Mesenchymal stem cell (in vitro differentiated cells and primary cell): ENCODE measurements at regions not wholly inside any gene's neighbourhood (a gene's known extent, or its start where the extent isn't known, plus 50 kb on each side); places are given as distances from the start of the nearest gene placed in this dataset.

Source experiments
- DNase-seq: peaks from one replicate; pipeline ENCODE4 v3.0.0-alpha.2; 2013
- H2AFZ ChIP-seq: one replicate; pipeline ENCODE4 v1.6.1; 2013; ENCODE audit warnings: low read depth, mild to moderate bottlenecking, control low read depth, inconsistent platforms, low read length, moderate library complexity
- H2AK5ac ChIP-seq: 2 replicates; pipeline ENCODE4 v1.6.1; 2013; ENCODE audit warnings: low read length, moderate library complexity, mild to moderate bottlenecking, inconsistent platforms; ENCODE audit not compliant: severe bottlenecking
- H2BK120ac ChIP-seq: one replicate; pipeline ENCODE4 v1.6.1; 2013; ENCODE audit warnings: low read depth, mild to moderate bottlenecking, inconsistent platforms, low read length, moderate library complexity
- H2BK12ac ChIP-seq, 2 experiments: one replicate each; pipeline ENCODE4 v1.6.1; 2013; ENCODE audit warnings: inconsistent platforms in 2 of 2, low read length in 2 of 2, mild to moderate bottlenecking in 2 of 2, moderate library complexity in 2 of 2, control low read depth in 1 of 2
- H2BK15ac ChIP-seq: one replicate; pipeline ENCODE4 v1.6.1; 2013; ENCODE audit warnings: mild to moderate bottlenecking, low read depth, inconsistent platforms; ENCODE audit not compliant: poor library complexity, severe bottlenecking
- H2BK5ac ChIP-seq: 2 replicates; pipeline ENCODE4 v1.6.1; 2013; ENCODE audit warnings: low read depth, mild to moderate bottlenecking, low read length, control low read depth, inconsistent platforms; ENCODE audit not compliant: poor library complexity, severe bottlenecking
- H3K14ac ChIP-seq, 2 experiments: one replicate each; pipeline ENCODE4 v1.6.1; 2013; ENCODE audit warnings: inconsistent platforms in 2 of 2, low read length in 2 of 2, control low read depth in 1 of 2, mild to moderate bottlenecking in 1 of 2, moderate library complexity in 1 of 2
- H3K18ac ChIP-seq, 2 experiments: one replicate each; pipeline ENCODE4 v1.6.1; 2013; ENCODE audit warnings: inconsistent platforms in 2 of 2, low read length in 2 of 2, control low read depth in 1 of 2, low read depth in 1 of 2, mild to moderate bottlenecking in 1 of 2
- H3K23ac ChIP-seq, 2 experiments: one replicate each; pipeline ENCODE4 v1.6.1; 2013; ENCODE audit warnings: inconsistent platforms in 2 of 2, low read length in 2 of 2, mild to moderate bottlenecking in 2 of 2, moderate library complexity in 2 of 2, control low read depth in 1 of 2
- H3K27ac ChIP-seq: 2 replicates; pipeline ENCODE4 v1.5.1; 2013; ENCODE audit warnings: mild to moderate bottlenecking, moderate library complexity, low read length, control low read depth, inconsistent platforms; ENCODE audit not compliant: poor library complexity, severe bottlenecking
- H3K27me3 ChIP-seq, 2 experiments: 2 replicates each; pipeline versions ENCODE4 v1.6.1 to v1.7.0; 2013; ENCODE audit warnings: low read length in 2 of 2, mild to moderate bottlenecking in 2 of 2, moderate library complexity in 2 of 2, control low read depth in 1 of 2, inconsistent platforms in 1 of 2; ENCODE audit not compliant: control insufficient read depth in 1 of 2, insufficient read depth in 1 of 2
- H3K36me3 ChIP-seq, 2 experiments: 2 replicates each; pipeline versions ENCODE4 v1.6.1 to v1.7.0; 2013; ENCODE audit warnings: low read length in 2 of 2, control low read depth in 1 of 2, inconsistent platforms in 1 of 2, low read depth in 1 of 2, mild to moderate bottlenecking in 1 of 2; ENCODE audit not compliant: insufficient read depth in 2 of 2, control insufficient read depth in 1 of 2
- H3K4ac ChIP-seq, 2 experiments: one replicate each; pipeline ENCODE4 v1.6.1; 2013; ENCODE audit warnings: inconsistent platforms in 2 of 2, low read length in 2 of 2, mild to moderate bottlenecking in 2 of 2, moderate library complexity in 2 of 2, control low read depth in 1 of 2, low read depth in 1 of 2
- H3K4me1 ChIP-seq: 2 replicates; pipeline ENCODE4 v1.6.1; 2013; ENCODE audit warnings: low read depth, low read length, control low read depth; ENCODE audit not compliant: control insufficient read depth, insufficient read depth
- H3K4me2 ChIP-seq: 2 replicates; pipeline ENCODE4 v1.6.1; 2013; ENCODE audit warnings: low read length, mild to moderate bottlenecking, inconsistent platforms; ENCODE audit not compliant: poor library complexity, severe bottlenecking
- H3K4me3 ChIP-seq, 2 experiments: 2 replicates each; pipeline versions ENCODE4 v1.5.1 to v1.7.0; 2013; ENCODE audit warnings: low read length in 2 of 2, mild to moderate bottlenecking in 2 of 2, control low read depth in 1 of 2, low read depth in 1 of 2; ENCODE audit not compliant: insufficient read depth in 1 of 2
- H3K79me1 ChIP-seq: replicated peaks from 2 replicates; pipeline ENCODE4 v1.6.1; 2013; ENCODE audit warnings: mild to moderate bottlenecking, control low read depth, low read length, inconsistent platforms; ENCODE audit not compliant: poor library complexity, severe bottlenecking
- H3K9ac ChIP-seq: 2 replicates; pipeline ENCODE4 v1.7.0; 2013; ENCODE audit warnings: mild to moderate bottlenecking, low read length, moderate library complexity
- H3K9me3 ChIP-seq: 2 replicates; pipeline ENCODE4 v1.7.0; 2013; ENCODE audit warnings: mild to moderate bottlenecking, low read length; ENCODE audit not compliant: control insufficient read depth
- H4K8ac ChIP-seq: one replicate; pipeline ENCODE4 v1.6.1; 2013; ENCODE audit warnings: inconsistent platforms, mild to moderate bottlenecking, low read length, moderate library complexity
- H4K91ac ChIP-seq: one replicate; pipeline ENCODE4 v1.6.1; 2013; ENCODE audit warnings: mild to moderate bottlenecking, low read length, inconsistent platforms
- WGBS: methylation state at CpG from one replicate; pipeline ENCODE4 v1.1.7; 2013; ENCODE audit warnings: mixed read lengths; 5-methylcytosine and 5-hydroxymethylcytosine counted together

- WGBS, result 22% methylated on average over 2 of the region's 3 CpGs
These were observed 204.2 kb downstream of the TAF11L14 start for GRCh38 chr5:17838469-17838868.

DNA sequence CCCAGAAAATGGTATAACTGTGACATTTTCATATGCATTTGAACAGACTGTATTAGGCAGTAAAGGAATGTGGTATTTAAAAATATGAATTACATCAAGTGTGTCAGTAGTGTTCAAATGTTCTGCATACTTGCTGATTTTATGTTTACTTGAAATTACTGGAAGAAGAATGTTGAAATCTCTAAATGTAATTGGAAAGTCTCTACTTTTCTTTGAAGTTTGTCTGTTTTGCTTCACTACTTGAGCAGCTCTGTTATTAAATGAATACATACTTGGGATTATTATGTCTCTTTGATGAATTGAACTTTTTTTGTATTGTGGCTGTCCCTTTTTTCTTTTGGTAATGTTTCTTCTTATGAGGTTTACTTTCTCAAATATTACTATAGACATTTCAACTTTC lies 205.6 kb downstream of the TAF11L14 start:
- no peak overlapping the region for H2BK12ac ChIP-seq
- no peaks in the 10 kb centered on the region for H3K79me1 ChIP-seq
- H2BK15ac ChIP-seq, result no peak overlapping the region
- no peaks in the 10 kb centered on the region for H3K36me3 ChIP-seq
- no peak overlapping the region for H4K8ac ChIP-seq
- no peaks in the 10 kb centered on the region for H3K4me1 ChIP-seq
- no peak overlapping the region for H2AFZ ChIP-seq
- H3K23ac ChIP-seq, result no peak overlapping the region
- no peak overlapping the region for H3K4ac ChIP-seq
- DNase-seq, result no peak
- H2AK5ac ChIP-seq, result no peak overlapping the region
- no peak overlapping the region for H2BK120ac ChIP-seq
- no peak overlapping the region for H3K9ac ChIP-seq
- H3K9me3 ChIP-seq, result peaks cover 3% of the 10 kb centered on the region
- H2BK5ac ChIP-seq, result no peak overlapping the region
- no peak overlapping the region for H3K27ac ChIP-seq
- H3K4me2 ChIP-seq, result no peak overlapping the region
- H3K14ac ChIP-seq, result no peak overlapping the region
- no peak overlapping the region for H3K4me3 ChIP-seq
- no peaks in the 10 kb centered on the region for H3K27me3 ChIP-seq
- H3K18ac ChIP-seq, result no peak overlapping the region
- no peak overlapping the region for H4K91ac ChIP-seq

More at GRCh38 chr5:17838469-17838868, 204.2 kb downstream of the TAF11L14 start:
- H3K4ac ChIP-seq, result no peak overlapping the region
- no peak for DNase-seq
- no peak overlapping the region for H3K27ac ChIP-seq
- H2AFZ ChIP-seq, result no peak overlapping the region
- no peak overlapping the region for H2BK12ac ChIP-seq
- no peaks in the 10 kb centered on the region for H3K79me1 ChIP-seq
- peaks cover 3% of the 10 kb centered on the region for H3K9me3 ChIP-seq
- H3K9ac ChIP-seq, result no peak overlapping the region
- no peak overlapping the region for H3K4me2 ChIP-seq
- no peak overlapping the region for H2BK120ac ChIP-seq
- H4K8ac ChIP-seq, result no peak overlapping the region
- H2BK15ac ChIP-seq, result no peak overlapping the region
- H3K27me3 ChIP-seq, result no peaks in the 10 kb centered on the region
- H3K18ac ChIP-seq, result no peak overlapping the region
- no peaks in the 10 kb centered on the region for H3K4me1 ChIP-seq
- H2AK5ac ChIP-seq, result no peak overlapping the region
- no peak overlapping the region for H3K14ac ChIP-seq
- H3K4me3 ChIP-seq, result no peak overlapping the region
- H4K91ac ChIP-seq, result no peak overlapping the region
- H2BK5ac ChIP-seq, result no peak overlapping the region
- no peaks in the 10 kb centered on the region for H3K36me3 ChIP-seq
- H3K23ac ChIP-seq, result no peak overlapping the region

DNA sequence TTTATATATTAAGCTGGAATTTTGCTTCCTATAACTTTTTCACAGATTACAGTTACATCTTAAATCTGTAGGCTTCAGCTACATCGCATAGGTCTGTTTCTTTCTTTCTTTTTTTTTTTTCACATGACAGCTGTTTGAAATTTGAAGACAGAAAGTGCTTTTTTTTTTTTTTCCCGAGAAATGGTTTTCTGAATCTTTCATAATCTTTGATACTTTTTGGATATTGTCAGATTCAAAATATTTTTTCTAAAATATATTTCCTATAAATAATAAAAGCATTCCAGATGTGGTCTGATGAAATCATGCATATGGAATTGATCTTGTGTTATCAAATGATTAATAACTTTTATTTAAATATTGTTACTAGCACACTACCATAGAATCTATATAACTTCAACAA lies 212.2 kb downstream of the TAF11L14 start:
- Histone ChIP-seq H2AFZ (no peak overlapping the region), H3K4me2 (no peak overlapping the region), H2BK15ac (no peak overlapping the region), H3K4me3 (no peak overlapping the region), H4K91ac (no peak overlapping the region), H3K4me1 (no peaks in the 10 kb centered on the region), H3K4ac (no peak overlapping the region), H3K27me3 (no peaks in the 10 kb centered on the region), H3K27ac (no peak overlapping the region), H2BK12ac (no peak overlapping the region), H3K9ac (no peak overlapping the region), H3K9me3 (peaks cover 3% of the 10 kb centered on the region), H3K14ac (no peak overlapping the region), H2BK5ac (no peak overlapping the region), H4K8ac (no peak overlapping the region), H3K23ac (no peak overlapping the region), H2BK120ac (no peak overlapping the region), H3K36me3 (no peaks in the 10 kb centered on the region), H3K79me1 (no peaks in the 10 kb centered on the region), H2AK5ac (no peak overlapping the region), H3K18ac (no peak overlapping the region)
- no CpG with 5 or more reads among the region's 2 CpGs for WGBS
- DNase-seq, result no peak

- Histone ChIP-seq H2BK15ac (no peak overlapping the region), H3K79me1 (no peaks in the 10 kb centered on the region), H3K23ac (no peak overlapping the region), H2BK120ac (no peak overlapping the region), H3K27me3 (no peaks in the 10 kb centered on the region), H3K4ac (no peak overlapping the region), H4K8ac (no peak overlapping the region), H3K4me2 (no peak overlapping the region), H3K36me3 (no peaks in the 10 kb centered on the region), H3K18ac (no peak overlapping the region), H3K14ac (no peak overlapping the region), H3K9ac (no peak overlapping the region), H2AK5ac (no peak overlapping the region), H3K27ac (no peak overlapping the region), H2BK5ac (no peak overlapping the region), H2AFZ (no peak overlapping the region), H2BK12ac (no peak overlapping the region), H3K4me3 (no peak overlapping the region), H3K4me1 (no peaks in the 10 kb centered on the region), H3K9me3 (peaks cover 3% of the 10 kb centered on the region), H4K91ac (no peak overlapping the region)
- 79% methylated on average over 2 of the region's 2 CpGs for WGBS
- DNase-seq, result no peak
These were observed 213.0 kb downstream of the TAF11L14 start for GRCh38 chr5:17847286-17847685.
